Mucosa of descending colon (tissue), 3 donors: ENCODE measurements at regions not wholly inside any gene's neighbourhood (a gene's known extent, or its start where the extent isn't known, plus 50 kb on each side); places are given as distances from the start of the nearest gene placed in this dataset.
"Not testable (repeated sequence)": the region's sequence is repeated elsewhere in the genome, so short reads cannot be mapped to it uniquely, and the experiment has no call there.

Experiments used
- ATAC-seq: fragments of 200-7000 bp; cut with Tn5 transposase; one replicate; pipeline ENCODE4 v1.9.1; 2020; ENCODE audit warnings: mild to moderate bottlenecking, moderate library complexity
- DNase-seq, 3 donors: peaks; one replicate each; pipeline ENCODE4 v3.0.0-alpha.2; 2020
- H3K36me3 ChIP-seq: fragments of 200-600 bp; one replicate; pipeline ENCODE4 v1.8.0; 2021; ENCODE audit warnings: low read depth, mild to moderate bottlenecking
- H3K4me1 ChIP-seq: fragments of 200-600 bp; one replicate; pipeline ENCODE4 v1.8.0; 2021; ENCODE audit warnings: low read depth, mild to moderate bottlenecking
- H3K4me3 ChIP-seq: fragments of 200-600 bp; one replicate; pipeline ENCODE4 v1.8.0; 2021; ENCODE audit warnings: mild to moderate bottlenecking
- H3K9me3 ChIP-seq: fragments of 200-600 bp; one replicate; pipeline ENCODE4 v1.8.0; 2021; ENCODE audit warnings: mild to moderate bottlenecking
- CTCF ChIP-seq: fragments of 200-600 bp; IDR thresholded peaks from one replicate; pipeline ENCODE4 v1.8.0; 2022; ENCODE audit warnings: antibody characterized with exemption, mild to moderate bottlenecking
- intact Hi-C, 2 donors: fragments of 100-400 bp; cut with DNase I in 1 of 2; cut with micrococcal nuclease in 1 of 2; formaldehyde crosslinking; loops; one replicate each; pipeline versions ENCODE4 v1.11.0 to v1.11.1; 2022; cut with DNase I, micrococcal nuclease
- donor health status: DM: no; HTN: no; CAD: no; lungs with moderate emphysema.
- donor health status: DM: no; HTN: no; CAD: no.
- donor health status: DM: no; HTN: yes; CAD: no.

- Histone ChIP-seq H3K4me1 (no peaks in the 10 kb centered on the region), H3K9me3 (no peaks in the 10 kb centered on the region), H3K4me3 (no peak overlapping the region), H3K36me3 (no peaks in the 10 kb centered on the region)
- no peak for ATAC-seq
- intact Hi-C loops: no loop called here
- TF ChIP-seq CTCF: no peak
- DNase-seq: no peak
Measured at GRCh38 chr10:22833781-22834180, 94.1 kb upstream of the ARMC3 start.

GRCh38 chr10:22833353-22833752 is 94.5 kb upstream of the ARMC3 start:
- no peak for ATAC-seq
- no peaks in the 10 kb centered on the region for H3K9me3 ChIP-seq
- intact Hi-C loops: no loop called here

GRCh38 chr10:22832851-22833250 is 95.0 kb upstream of the ARMC3 start:
- no peak for ATAC-seq

More at GRCh38 chr10:22833353-22833752, 94.5 kb upstream of the ARMC3 start:
- DNase-seq: no peak
- Histone ChIP-seq H3K4me3 (no peak overlapping the region), H3K4me1 (no peaks in the 10 kb centered on the region), H3K36me3 (no peaks in the 10 kb centered on the region)
- TF ChIP-seq CTCF: no peak

GRCh38 chr10:22832066-22832602 is 95.7 kb upstream of the ARMC3 start:
- Histone ChIP-seq H3K4me3 (no peak overlapping the region), H3K9me3 (no peaks in the 10 kb centered on the region), H3K36me3 (no peaks in the 10 kb centered on the region), H3K4me1 (no peaks in the 10 kb centered on the region)
- TF ChIP-seq CTCF: no peak
- intact Hi-C loops: no loop called here
- DNase-seq: no peak
- ATAC-seq: no peak

More at GRCh38 chr10:22832851-22833250, 95.0 kb upstream of the ARMC3 start:
- intact Hi-C loops: no loop called here
- no peaks in the 10 kb centered on the region for H3K36me3 ChIP-seq
- H3K9me3 ChIP-seq: no peaks in the 10 kb centered on the region
- no peak overlapping the region for H3K4me3 ChIP-seq
- no peaks in the 10 kb centered on the region for H3K4me1 ChIP-seq
- no peak for TF ChIP-seq CTCF
- no peak for DNase-seq

- intact Hi-C loops: no loop called here
- Histone ChIP-seq H3K4me1 (no peaks in the 10 kb centered on the region), H3K4me3 (no peak overlapping the region), H3K36me3 (no peaks in the 10 kb centered on the region), H3K9me3 (no peaks in the 10 kb centered on the region)
- ATAC-seq (no peak), DNase-seq (no peak)
- no peak for TF ChIP-seq CTCF
Measured at GRCh38 chr10:22831586-22831985, 96.3 kb upstream of the ARMC3 start.

GRCh38 chr10:22828712-22829111 is 99.1 kb upstream of the ARMC3 start:
- H3K4me1 ChIP-seq, DNase-seq, intact Hi-C loops, H3K4me3 ChIP-seq, ATAC-seq, H3K9me3 ChIP-seq, H3K36me3 ChIP-seq: not testable (repeated sequence)
